Transverse colon (tissue), 4 donors: ENCODE measurements at regions not wholly inside any gene's neighbourhood (a gene's known extent, or its start where the extent isn't known, plus 50 kb on each side); places are given as distances from the start of the nearest gene placed in this dataset.
"Not testable (repeated sequence)": the region's sequence is repeated elsewhere in the genome, so short reads cannot be mapped to it uniquely, and the experiment has no call there.

Experiments
- DNase-seq: peaks from one replicate; pipeline ENCODE4 v3.0.0-alpha.2; 2019
- H3K27ac ChIP-seq, 4 donors: fragments of 200-600 bp; sonication (generic); 2 replicates each; pipeline ENCODE4 v1.5.1; 2016 to 2018; ENCODE audit warnings: inconsistent platforms in 4 of 4
- H3K27me3 ChIP-seq: fragments of 200-600 bp; sonication (generic); 2 replicates; pipeline ENCODE4 v1.5.1; 2017; ENCODE audit warnings: inconsistent platforms
- H3K36me3 ChIP-seq, 4 donors: fragments of 200-600 bp; sonication (generic); 2 replicates each; pipeline ENCODE4 v1.5.1; 2017 to 2019; ENCODE audit warnings: inconsistent platforms in 4 of 4
- H3K4me1 ChIP-seq, 4 donors: fragments of 200-600 bp; sonication (generic); 2 replicates each; pipeline ENCODE4 v1.5.1; 2017 to 2020; ENCODE audit warnings: inconsistent platforms in 4 of 4
- H3K4me3 ChIP-seq, 4 donors: fragments of 200-600 bp; sonication (generic); 1 replicate in 1 of 4; 2 replicates in 3 of 4; pipeline versions ENCODE4 v1.5.1 to v1.6.1; 2017 to 2019; ENCODE audit warnings: inconsistent platforms in 4 of 4
- H3K9me3 ChIP-seq, 2 donors: fragments of 200-600 bp; sonication (generic); 2 replicates each; pipeline ENCODE4 v1.5.1; 2017 to 2019; ENCODE audit warnings: inconsistent platforms in 2 of 2
- CTCF ChIP-seq, 5 experiments: fragments of 200-600 bp in 3 of 5; fragments of 450-650 bp in 2 of 5; sonication (generic) in 3 of 5; IDR thresholded peaks; 1 replicate in 2 of 5; 2 replicates in 3 of 5; pipeline ENCODE4 v1.5.1; 2016 to 2017; ENCODE audit warnings: antibody characterized with exemption in 5 of 5, inconsistent platforms in 3 of 5, mild to moderate bottlenecking in 2 of 5, moderate library complexity in 1 of 5
- EP300 ChIP-seq: sonication (generic); formaldehyde crosslinking; IDR thresholded peaks from one replicate; pipeline ENCODE4 v1.6.1; 2017; ENCODE audit warnings: antibody characterized with exemption, low read depth
- POLR2A ChIP-seq: fragments of 450-650 bp; IDR thresholded peaks from one replicate; pipeline ENCODE4 v1.6.1; 2016; ENCODE audit warnings: antibody characterized with exemption, mild to moderate bottlenecking, moderate library complexity
- POLR2AphosphoS5 ChIP-seq, 3 donors: sonication (generic); formaldehyde crosslinking; IDR thresholded peaks; one replicate each; pipeline ENCODE4 v1.6.1; 2016; ENCODE audit warnings: antibody characterized with exemption in 3 of 3
- WGBS, 2 donors: methylation state at CpG; one replicate each; pipeline ENCODE4 v1.1.5; 2018; ENCODE audit warnings: low coverage in 1 of 2; 5-methylcytosine and 5-hydroxymethylcytosine counted together
- in situ Hi-C, 4 donors: fragments of 200-750 bp; cut with MboI; loops; one replicate each; pipeline versions ENCODE4 v1.15.0 to v1.15.1; 2017; ENCODE audit warnings: low sequenced_read_pairs in 3 of 4, low pct_ligation_motif_present in 1 of 4, low pct_unique_long_range_greater_than_20kb in 1 of 4
- intact Hi-C: fragments of 100-400 bp; cut with DNase I; formaldehyde crosslinking; loops from one replicate; pipeline ENCODE4 v1.15.1; 2023; ENCODE audit warnings: low total_unique reads

- intact Hi-C loops, result no loop called here
- WGBS, 2 donors, result 20 to 81% methylated on average over 1 to 6 of the region's 6 CpGs
- no peak overlapping the region for H3K27ac ChIP-seq
These were observed 315.9 kb upstream of the TCF4 start for GRCh38 chr18:55903911-55904310.

GRCh38 chr18:55900380-55900779, 312.4 kb upstream of the TCF4 start:
- H3K27ac ChIP-seq, result no peak overlapping the region
- H3K4me3 ChIP-seq, result no peak overlapping the region
- no peak for DNase-seq
- WGBS, 2 donors, result 57 to 71% methylated on average over 1 to 2 of the region's 2 CpGs
- no peaks in the 10 kb centered on the region for H3K27me3 ChIP-seq
- intact Hi-C loops (no loop called here), in situ Hi-C loops (no loop called here)
- no peaks in the 10 kb centered on the region for H3K9me3 ChIP-seq
- TF ChIP-seq POLR2AphosphoS5 (IDR thresholded peaks at IDR 0.05) (no peak), EP300 (no peak), CTCF (IDR thresholded peaks at IDR 0.05) (no peak), POLR2A (no peak)
- no peaks in the 10 kb centered on the region for H3K36me3 ChIP-seq
- no peaks in the 10 kb centered on the region for H3K4me1 ChIP-seq

More at GRCh38 chr18:55903911-55904310, 315.9 kb upstream of the TCF4 start:
- peaks cover 0 to 5% (median 2%) of the 10 kb centered on the region in 4 donors for H3K4me1 ChIP-seq
- no peaks in the 10 kb centered on the region for H3K27me3 ChIP-seq
- H3K36me3 ChIP-seq, result no peaks in the 10 kb centered on the region
- in situ Hi-C loops, result no loop called here
- no peaks in the 10 kb centered on the region for H3K9me3 ChIP-seq
- TF ChIP-seq CTCF (IDR thresholded peaks at IDR 0.05) (no peak), POLR2AphosphoS5 (IDR thresholded peaks at IDR 0.05) (no peak), POLR2A (no peak)
- no peak for DNase-seq
- no peak overlapping the region for H3K4me3 ChIP-seq

GRCh38 chr18:55897091-55897689, 309.2 kb upstream of the TCF4 start:
- no peaks in the 10 kb centered on the region for H3K9me3 ChIP-seq
- no peaks in the 10 kb centered on the region for H3K4me1 ChIP-seq
- H3K27ac ChIP-seq, result no peak overlapping the region
- in situ Hi-C loops (no loop called here), intact Hi-C loops (loop anchor here (5.0 kb wide), 1 partner anchor 1585 kb away; no protein-coding TSS in a partner anchor)
- no peak for TF ChIP-seq EP300
- TF ChIP-seq CTCF (IDR thresholded peaks at IDR 0.05), result no peak
- no peak for TF ChIP-seq POLR2AphosphoS5 (IDR thresholded peaks at IDR 0.05)
- no peak for TF ChIP-seq POLR2A
- DNase-seq, result no peak
- H3K36me3 ChIP-seq, result no peaks in the 10 kb centered on the region
- WGBS, 2 donors, result 82 to 86% methylated on average over 3 of the region's 3 CpGs
- no peaks in the 10 kb centered on the region for H3K27me3 ChIP-seq
- H3K4me3 ChIP-seq, result no peak overlapping the region

GRCh38 chr18:55893948-55894347, 306.0 kb upstream of the TCF4 start:
- DNase-seq, result no peak
- Histone ChIP-seq H3K27ac (no peak overlapping the region), H3K36me3 (no peaks in the 10 kb centered on the region), H3K4me3 (no peak overlapping the region), H3K27me3 (no peaks in the 10 kb centered on the region), H3K9me3 (no peaks in the 10 kb centered on the region), H3K4me1 (no peaks in the 10 kb centered on the region)
- 80 to 86% methylated on average over 5 of the region's 5 CpGs for WGBS, 2 donors
- intact Hi-C loops (no loop called here), in situ Hi-C loops (no loop called here)
- no peak for TF ChIP-seq EP300
- TF ChIP-seq POLR2AphosphoS5 (IDR thresholded peaks at IDR 0.05), result no peak
- no peak for TF ChIP-seq CTCF (IDR thresholded peaks at IDR 0.05)
- TF ChIP-seq POLR2A, result no peak

- in situ Hi-C loops, H3K27ac ChIP-seq, H3K36me3 ChIP-seq, H3K9me3 ChIP-seq, H3K27me3 ChIP-seq, H3K4me3 ChIP-seq, intact Hi-C loops, H3K4me1 ChIP-seq, DNase-seq: not testable (repeated sequence)
- 82 to 91% methylated on average over 18 to 28 of the region's 28 CpGs for WGBS, 2 donors
These were observed 305.1 kb upstream of the TCF4 start for GRCh38 chr18:55892862-55893813.
